Lower lobe of right lung (tissue), 2 donors: ENCODE measurements at regions not wholly inside any gene's neighbourhood (a gene's known extent, or its start where the extent isn't known, plus 50 kb on each side); places are given as distances from the start of the nearest gene placed in this dataset.
"Not testable (repeated sequence)": the region's sequence is repeated elsewhere in the genome, so short reads cannot be mapped to it uniquely, and the experiment has no call there.

Experiments used
- ATAC-seq, 2 donors: fragments of 200-7000 bp; cut with Tn5 transposase; one replicate each; pipeline ENCODE4 v1.9.1; 2020 to 2022; ENCODE audit warnings: mild to moderate bottlenecking in 2 of 2, moderate library complexity in 2 of 2
- DNase-seq: peaks from one replicate; pipeline ENCODE4 v3.0.0-alpha.2; 2020
- H3K27ac ChIP-seq: fragments of 200-600 bp; one replicate; pipeline ENCODE4 v1.8.0; 2022
- H3K27me3 ChIP-seq: fragments of 200-600 bp; one replicate; pipeline ENCODE4 v1.8.0; 2022; ENCODE audit warnings: low read depth
- H3K36me3 ChIP-seq: fragments of 200-600 bp; one replicate; pipeline ENCODE4 v1.8.0; 2022; ENCODE audit warnings: mild to moderate bottlenecking
- H3K4me1 ChIP-seq: fragments of 200-600 bp; one replicate; pipeline ENCODE4 v1.8.0; 2022
- H3K4me3 ChIP-seq: fragments of 200-600 bp; one replicate; pipeline ENCODE4 v1.8.0; 2022; ENCODE audit warnings: mild to moderate bottlenecking
- H3K9me3 ChIP-seq: fragments of 200-600 bp; one replicate; pipeline ENCODE4 v1.8.0; 2022
- intact Hi-C: fragments of 100-400 bp; cut with DNase I; formaldehyde crosslinking; loops from one replicate; pipeline ENCODE4 v1.11.0; 2022
- TF ChIP-seq, protein P1 (sequence below): fragments of 200-600 bp; IDR thresholded peaks from one replicate; pipeline ENCODE4 v1.8.0; 2022; ENCODE audit warnings: antibody characterized with exemption, mild to moderate bottlenecking
- donor health status: DM: no; HTN: yes; CAD: no; lungs with severe emphysema.

DNA sequence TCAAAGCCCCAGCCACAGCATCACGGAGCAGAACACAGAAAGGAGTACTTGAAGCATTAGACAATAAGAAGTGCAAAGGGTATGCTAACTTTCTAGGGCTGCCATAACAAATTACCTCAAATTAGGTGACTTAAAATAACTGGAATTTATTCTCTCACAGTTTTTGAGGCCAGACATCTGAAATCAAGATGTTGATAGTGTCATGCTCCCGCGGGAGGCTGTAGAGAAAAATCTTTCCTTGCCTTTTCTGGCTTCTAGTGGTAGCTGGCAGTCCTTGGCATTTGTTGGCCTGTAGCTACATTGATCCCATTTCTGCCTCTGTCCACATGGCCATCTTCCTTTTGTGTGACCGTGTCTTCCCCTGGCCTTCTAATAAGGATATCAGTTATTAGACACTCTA lies 51.9 kb upstream of the SPDL1 start:
- Histone ChIP-seq H3K27me3 (no peaks in the 10 kb centered on the region), H3K27ac (no peak overlapping the region), H3K9me3 (no peaks in the 10 kb centered on the region), H3K4me1 (no peaks in the 10 kb centered on the region), H3K36me3 (no peaks in the 10 kb centered on the region), H3K4me3 (no peak overlapping the region)
- no peak for ATAC-seq
- intact Hi-C loops, result no loop called here
- DNase-seq, result no peak
- TF ChIP-seq, protein P1, sequence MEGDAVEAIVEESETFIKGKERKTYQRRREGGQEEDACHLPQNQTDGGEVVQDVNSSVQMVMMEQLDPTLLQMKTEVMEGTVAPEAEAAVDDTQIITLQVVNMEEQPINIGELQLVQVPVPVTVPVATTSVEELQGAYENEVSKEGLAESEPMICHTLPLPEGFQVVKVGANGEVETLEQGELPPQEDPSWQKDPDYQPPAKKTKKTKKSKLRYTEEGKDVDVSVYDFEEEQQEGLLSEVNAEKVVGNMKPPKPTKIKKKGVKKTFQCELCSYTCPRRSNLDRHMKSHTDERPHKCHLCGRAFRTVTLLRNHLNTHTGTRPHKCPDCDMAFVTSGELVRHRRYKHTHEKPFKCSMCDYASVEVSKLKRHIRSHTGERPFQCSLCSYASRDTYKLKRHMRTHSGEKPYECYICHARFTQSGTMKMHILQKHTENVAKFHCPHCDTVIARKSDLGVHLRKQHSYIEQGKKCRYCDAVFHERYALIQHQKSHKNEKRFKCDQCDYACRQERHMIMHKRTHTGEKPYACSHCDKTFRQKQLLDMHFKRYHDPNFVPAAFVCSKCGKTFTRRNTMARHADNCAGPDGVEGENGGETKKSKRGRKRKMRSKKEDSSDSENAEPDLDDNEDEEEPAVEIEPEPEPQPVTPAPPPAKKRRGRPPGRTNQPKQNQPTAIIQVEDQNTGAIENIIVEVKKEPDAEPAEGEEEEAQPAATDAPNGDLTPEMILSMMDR, result no peak

DNA sequence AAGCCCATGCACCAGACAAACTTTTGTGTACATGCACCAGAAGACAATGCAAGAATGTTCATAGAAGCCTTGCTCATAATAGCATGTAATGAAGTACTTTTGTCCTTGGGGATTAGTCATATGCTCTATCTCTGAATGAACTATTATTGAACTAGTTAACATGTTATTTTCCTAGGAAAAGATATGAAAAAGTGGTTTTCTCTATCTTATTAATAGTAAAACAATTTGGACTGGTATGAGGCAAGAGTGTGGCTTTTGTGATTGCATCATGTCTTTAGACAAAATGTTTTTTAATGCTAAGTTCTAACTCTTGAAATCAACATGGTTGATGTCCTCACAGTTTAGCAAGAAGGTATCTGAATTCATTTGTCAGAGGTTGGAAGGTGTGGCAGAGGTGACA lies 55.7 kb upstream of the SPDL1 start:
- ATAC-seq, result no peak
- Histone ChIP-seq H3K36me3 (no peaks in the 10 kb centered on the region), H3K9me3 (no peaks in the 10 kb centered on the region), H3K4me1 (no peaks in the 10 kb centered on the region), H3K4me3 (no peak overlapping the region), H3K27ac (no peak overlapping the region), H3K27me3 (no peaks in the 10 kb centered on the region)
- intact Hi-C loops, result no loop called here
- TF ChIP-seq, protein P1, result no peak
- no peak for DNase-seq

DNA sequence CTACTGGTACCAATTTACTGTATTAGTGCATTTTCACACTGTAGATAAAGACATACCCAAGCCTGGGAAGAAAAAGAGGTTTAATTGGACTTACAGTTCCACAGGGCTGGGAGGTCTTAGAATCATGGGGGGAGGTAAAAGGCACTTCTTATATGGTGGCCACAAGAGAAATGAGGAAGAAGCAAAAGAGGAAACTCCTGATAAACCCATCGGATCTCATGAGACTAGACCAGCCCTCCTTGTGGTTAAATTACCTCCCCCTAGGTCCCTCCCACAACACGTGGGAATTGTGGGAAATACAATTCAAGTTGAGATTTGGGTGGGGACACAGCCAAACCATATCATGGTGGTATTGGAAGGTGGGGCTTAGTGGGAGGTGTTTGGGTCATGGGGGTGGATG lies 56.5 kb upstream of the SPDL1 start:
- no peak for DNase-seq
- Histone ChIP-seq H3K36me3 (no peaks in the 10 kb centered on the region), H3K4me3 (no peak overlapping the region), H3K9me3 (no peaks in the 10 kb centered on the region), H3K4me1 (no peaks in the 10 kb centered on the region), H3K27me3 (no peaks in the 10 kb centered on the region), H3K27ac (no peak overlapping the region)
- intact Hi-C loops, result no loop called here
- TF ChIP-seq, protein P1, result no peak
- ATAC-seq, result no peak

DNA sequence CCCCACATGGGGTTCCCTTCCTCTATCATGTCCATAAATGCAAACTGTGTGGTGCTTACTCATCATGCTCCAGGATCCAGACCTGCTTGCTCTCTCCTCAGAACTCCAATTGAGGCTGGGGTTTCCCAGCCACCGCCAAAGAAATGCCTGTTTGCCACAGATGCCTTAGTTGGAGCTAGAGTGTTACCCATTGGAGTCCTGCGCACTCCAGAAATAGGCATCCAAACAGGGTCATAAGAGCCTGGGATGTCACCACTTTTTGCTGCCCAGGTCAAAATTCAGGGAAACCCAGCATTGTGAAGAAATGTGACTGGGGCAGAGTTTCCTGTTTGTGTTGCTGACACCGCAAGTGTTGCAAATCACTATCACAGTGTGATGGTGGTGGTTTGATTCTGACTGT lies 60.7 kb upstream of the SPDL1 start:
- TF ChIP-seq, protein P1, result no peak
- no peaks in the 10 kb centered on the region for H3K36me3 ChIP-seq
- peaks cover 4% of the 10 kb centered on the region for H3K9me3 ChIP-seq
- H3K27ac ChIP-seq, result no peak overlapping the region
- no peaks in the 10 kb centered on the region for H3K4me1 ChIP-seq
- intact Hi-C loops, result no loop called here
- H3K27me3 ChIP-seq, result no peaks in the 10 kb centered on the region
- H3K4me3 ChIP-seq, result no peak overlapping the region
- ATAC-seq (no peak), DNase-seq (no peak)

DNA sequence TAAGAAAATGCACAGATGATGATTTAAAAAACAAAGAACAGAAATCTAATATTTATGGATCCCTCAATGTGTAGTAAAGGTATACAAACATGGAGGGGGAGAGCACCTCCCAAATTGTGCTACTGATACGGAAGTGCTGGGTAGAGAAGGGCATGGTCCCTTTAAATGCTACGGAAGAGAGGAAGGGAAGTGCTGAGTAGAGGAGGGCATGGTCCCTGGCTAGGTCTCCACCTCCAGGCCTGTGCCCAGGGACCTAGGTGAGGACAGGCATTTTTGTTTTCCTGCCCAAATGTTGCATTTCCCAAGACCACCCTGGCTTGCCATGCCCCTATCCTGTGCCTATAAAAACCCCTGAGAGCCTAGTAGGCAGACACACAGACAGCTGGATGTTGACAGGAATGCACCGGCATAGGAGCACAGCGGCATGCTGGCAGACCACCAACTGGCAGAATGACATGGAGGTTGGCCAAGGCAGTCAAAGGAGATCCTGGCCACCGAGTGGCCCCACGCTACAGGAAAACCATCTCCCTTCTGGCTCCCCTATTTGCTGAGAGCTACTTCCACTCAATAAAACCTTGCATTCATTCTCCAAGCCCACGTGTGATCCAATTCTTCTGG lies 62.1 kb upstream of the SPDL1 start:
- no peak overlapping the region for H3K27ac ChIP-seq
- DNase-seq, result no peak
- intact Hi-C loops, result no loop called here
- no peaks in the 10 kb centered on the region for H3K27me3 ChIP-seq
- ATAC-seq, result no peak
- TF ChIP-seq, protein P1, result no peak
- H3K9me3 ChIP-seq, result peaks cover 4% of the 10 kb centered on the region
- no peaks in the 10 kb centered on the region for H3K4me1 ChIP-seq
- no peaks in the 10 kb centered on the region for H3K36me3 ChIP-seq
- no peak overlapping the region for H3K4me3 ChIP-seq

DNA sequence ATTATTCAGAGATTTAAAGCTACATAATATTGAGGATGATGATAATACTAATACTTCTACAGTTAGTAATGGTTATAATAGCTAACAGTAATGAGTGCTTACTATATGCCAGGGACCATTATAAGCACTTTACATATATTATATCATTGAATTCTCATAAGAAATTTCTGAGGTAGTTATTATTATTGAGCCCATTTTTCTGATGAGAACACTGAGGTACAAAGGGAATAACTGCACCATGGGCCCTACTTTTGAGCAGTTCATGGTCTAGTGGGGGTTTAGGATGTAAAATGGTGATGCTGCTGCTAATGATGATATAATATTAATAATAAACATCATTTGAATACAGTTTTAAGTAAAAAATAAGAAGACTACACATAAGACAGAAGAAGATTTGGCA lies 64.2 kb upstream of the SPDL1 start:
- DNase-seq (no peak), ATAC-seq (no peak)
- TF ChIP-seq, protein P1, result no peak
- H3K4me1 ChIP-seq, result no peaks in the 10 kb centered on the region
- no peak overlapping the region for H3K4me3 ChIP-seq
- intact Hi-C loops, result no loop called here
- H3K9me3 ChIP-seq, result peaks cover 4% of the 10 kb centered on the region
- no peak overlapping the region for H3K27ac ChIP-seq
- no peaks in the 10 kb centered on the region for H3K27me3 ChIP-seq
- no peaks in the 10 kb centered on the region for H3K36me3 ChIP-seq

DNA sequence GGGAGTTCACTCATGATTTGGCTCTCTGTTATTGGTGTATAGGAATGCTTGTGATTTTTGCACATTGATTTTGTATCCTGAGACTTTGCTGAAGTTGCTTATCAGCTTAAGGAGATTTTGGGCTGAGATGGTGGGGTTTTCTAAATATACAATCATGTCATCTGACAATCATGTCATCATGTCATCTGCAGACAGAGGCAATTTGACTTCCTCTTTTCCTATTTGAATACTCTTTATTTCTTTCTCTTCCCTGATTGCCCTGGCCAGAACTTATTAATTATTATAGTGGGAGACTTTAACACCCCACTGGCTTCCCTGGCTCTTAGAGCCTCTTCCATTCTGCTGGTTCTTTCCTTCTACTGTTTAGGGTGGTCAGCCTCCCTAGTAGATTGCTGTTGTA lies 64.8 kb upstream of the SPDL1 start:
- intact Hi-C loops, H3K27ac ChIP-seq, ATAC-seq, H3K27me3 ChIP-seq, DNase-seq, H3K9me3 ChIP-seq, H3K4me3 ChIP-seq, H3K36me3 ChIP-seq, H3K4me1 ChIP-seq: not testable (repeated sequence)
